B cell (primary cell): ENCODE measurements at regions not wholly inside any gene's neighbourhood (a gene's known extent, or its start where the extent isn't known, plus 50 kb on each side); places are given as distances from the start of the nearest gene placed in this dataset.

Experiments used
- ATAC-seq: fragments of 200-7000 bp; cut with Tn5 transposase; one replicate; pipeline ENCODE4 v1.10.0; 2021; ENCODE audit warnings: low read depth, mild to moderate bottlenecking, moderate number of reproducible peaks, moderate library complexity
- CTCF ChIA-PET: fragments of 350-600 bp; sonication (Branson Sonifier 250); formaldehyde crosslinking; loops from one replicate; lab custom pipeline; 2021; ENCODE audit warnings: antibody characterized with exemption, inconsistent platforms; lab: Charles Lee
- POLR2A ChIA-PET: fragments of 350-600 bp; sonication (Branson Sonifier 250); formaldehyde crosslinking; loops from one replicate; lab custom pipeline; 2021; ENCODE audit warnings: antibody characterized with exemption; lab: Charles Lee
- DNase-seq: peaks from one replicate; pipeline ENCODE4 v3.0.0; 2013
- H2AFZ ChIP-seq: 2 replicates; pipeline ENCODE4 v1.6.1; 2012; ENCODE audit warnings: mild to moderate bottlenecking, low read depth, low read length; ENCODE audit not compliant: insufficient read depth, poor library complexity, severe bottlenecking
- H3K27ac ChIP-seq, 2 donors: 1 replicate in 1 of 2; 2 replicates in 1 of 2; pipeline ENCODE4 v1.5.1; 2012 to 2013; ENCODE audit warnings: low read length in 2 of 2, mild to moderate bottlenecking in 2 of 2, moderate library complexity in 1 of 2
- H3K27me3 ChIP-seq, 4 experiments: fragments of 200-600 bp in 1 of 4; sonication (generic) in 1 of 4; replicated peaks in 1 of 4; 1 replicate in 2 of 4; 2 replicates in 2 of 4; pipeline versions ENCODE4 v1.6.1 to v1.7.0; 2013 to 2016; ENCODE audit warnings: low read length in 3 of 4, mild to moderate bottlenecking in 2 of 4, mixed read lengths in 1 of 4, moderate library complexity in 1 of 4; ENCODE audit not compliant: insufficient read depth in 4 of 4, control insufficient read depth in 3 of 4; ENCODE audit errors: control extremely low read depth in 1 of 4
- H3K36me3 ChIP-seq, 2 experiments: replicated peaks in 1 of 2; 1 replicate in 1 of 2; 2 replicates in 1 of 2; pipeline versions ENCODE4 v1.6.1 to v1.7.1; 2013; ENCODE audit warnings: low read length in 1 of 2; ENCODE audit not compliant: insufficient read depth in 2 of 2, control insufficient read depth in 1 of 2; ENCODE audit errors: control extremely low read depth in 1 of 2, extremely low read depth in 1 of 2
- H3K4me1 ChIP-seq, 2 donors: fragments of 200-600 bp in 1 of 2; sonication (generic) in 1 of 2; 1 replicate in 1 of 2; 2 replicates in 1 of 2; pipeline versions ENCODE4 v1.5.1 to v1.6.1; 2013 to 2017; ENCODE audit warnings: low read length in 2 of 2; ENCODE audit not compliant: control insufficient read depth in 2 of 2, insufficient read depth in 2 of 2
- H3K4me2 ChIP-seq: replicated peaks from 2 replicates; pipeline ENCODE3; 2012; ENCODE audit warnings: mild to moderate bottlenecking, low read depth, low read length; ENCODE audit not compliant: poor library complexity, severe bottlenecking
- H3K4me3 ChIP-seq, 5 experiments: fragments of 200-600 bp in 1 of 5; sonication (generic) in 1 of 5; 1 replicate in 3 of 5; 2 replicates in 2 of 5; pipeline versions ENCODE4 v1.5.1 to v1.7.0; 2011 to 2016; ENCODE audit warnings: low read length in 4 of 5, mild to moderate bottlenecking in 4 of 5, low read depth in 2 of 5, control low read depth in 1 of 5, moderate library complexity in 1 of 5; ENCODE audit not compliant: insufficient read depth in 1 of 5; ENCODE audit errors: control extremely low read depth in 1 of 5, extremely low read depth in 1 of 5
- H3K79me2 ChIP-seq: fragments of 200-600 bp; sonication (generic); one replicate; pipeline ENCODE4 v1.6.0; 2016; ENCODE audit warnings: low read length; ENCODE audit not compliant: control insufficient read depth, insufficient read depth
- H3K9ac ChIP-seq: fragments of 200-600 bp; sonication (generic); 2 replicates; pipeline ENCODE4 v1.6.1; 2017; ENCODE audit warnings: mild to moderate bottlenecking, low read length, moderate library complexity
- H3K9me3 ChIP-seq, 3 donors: one replicate each; pipeline versions ENCODE4 v1.6.1 to v1.7.1; 2013; ENCODE audit warnings: low read length in 2 of 3; ENCODE audit not compliant: control insufficient read depth in 2 of 3, insufficient read depth in 1 of 3; ENCODE audit errors: control extremely low read depth in 1 of 3
- H4K20me1 ChIP-seq: 2 replicates; pipeline ENCODE4 v1.6.0; 2012; ENCODE audit warnings: mild to moderate bottlenecking, low read length; ENCODE audit not compliant: insufficient read depth, control insufficient read depth, poor library complexity, severe bottlenecking
- H3K27ac Mint-ChIP-seq: one replicate; pipeline ENCODE4 v1.8.0; 2021; ENCODE audit warnings: mixed read lengths
- H3K27me3 Mint-ChIP-seq: one replicate; pipeline ENCODE4 v1.8.0; 2021; ENCODE audit warnings: mixed read lengths
- H3K4me1 Mint-ChIP-seq: one replicate; pipeline ENCODE4 v1.8.0; 2021; ENCODE audit warnings: mixed read lengths
- H3K4me3 Mint-ChIP-seq: one replicate; pipeline ENCODE4 v1.8.0; 2021; ENCODE audit warnings: mixed read lengths
- H3K9me3 Mint-ChIP-seq: one replicate; pipeline ENCODE4 v1.8.0; 2022; ENCODE audit warnings: mixed read lengths; ENCODE audit not compliant: insufficient read depth
- CTCF ChIP-seq: fragments of 200-600 bp; IDR thresholded peaks from one replicate; pipeline ENCODE4 v1.8.0; 2022; ENCODE audit warnings: antibody characterized with exemption, mild to moderate bottlenecking
- EZH2 ChIP-seq: IDR thresholded peaks from 2 replicates; pipeline ENCODE4 v1.6.1; 2012; ENCODE audit warnings: borderline replicate concordance, low read depth, mild to moderate bottlenecking, moderate library complexity, low read length; ENCODE audit not compliant: insufficient read depth, poor library complexity, severe bottlenecking
- WGBS: methylation state at CpG from one replicate; pipeline ENCODE4 v1.1.5; 2013; ENCODE audit warnings: missing lambda C conversion rate; ENCODE audit not compliant: insufficient coverage; 5-methylcytosine and 5-hydroxymethylcytosine counted together
- intact Hi-C: fragments of 100-400 bp; cut with micrococcal nuclease; formaldehyde crosslinking; loops from one replicate; pipeline ENCODE4 v1.10.0; 2022

DNA sequence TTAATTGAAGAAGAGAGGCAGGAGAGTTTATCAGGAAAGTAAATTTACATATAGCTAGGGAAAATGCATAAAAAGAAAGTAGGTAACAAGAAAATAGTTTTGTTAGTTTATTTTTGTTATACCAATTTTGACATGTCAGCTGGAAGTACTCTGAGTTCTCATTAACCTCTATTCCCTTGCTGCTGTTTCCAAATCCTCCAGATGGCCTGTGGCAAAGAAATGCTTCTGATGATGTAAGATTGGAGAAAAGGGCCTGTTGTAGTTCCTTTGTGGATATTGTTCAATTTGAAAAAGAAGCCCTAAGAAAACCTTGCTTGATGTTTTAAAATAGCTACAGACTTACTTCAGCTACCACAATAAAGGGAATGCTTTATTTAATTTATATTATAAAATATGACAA is 192.9 kb upstream of the SLITRK3 start:
- Histone ChIP-seq H3K9me3 (peaks cover 0 to 5% (median 1%) of the 10 kb centered on the region in 3 donors), H3K27me3 (no peaks in the 10 kb centered on the region), H2AFZ (no peak overlapping the region), H3K79me2 (no peaks in the 10 kb centered on the region), H3K36me3 (no peaks in the 10 kb centered on the region), H3K4me3 (no peak overlapping the region), H3K9ac (no peak overlapping the region), H3K27ac (no peak overlapping the region), H4K20me1 (no peaks in the 10 kb centered on the region), H3K4me1 (no peaks in the 10 kb centered on the region), H3K4me2 (no peak overlapping the region)
- TF ChIP-seq EZH2 = no peak
- no peak for TF ChIP-seq CTCF
- no peaks in the 10 kb centered on the region for H3K27me3 Mint-ChIP-seq
- no peak for ATAC-seq
- CTCF ChIA-PET = no interaction called here
- DNase-seq = no peak
- intact Hi-C loops = no loop called here
- POLR2A ChIA-PET = no interaction called here
- H3K27ac Mint-ChIP-seq = no peak overlapping the region
- H3K4me1 Mint-ChIP-seq = no peaks in the 10 kb centered on the region
- H3K9me3 Mint-ChIP-seq = no peaks in the 10 kb centered on the region
- H3K4me3 Mint-ChIP-seq = no peak overlapping the region

DNA sequence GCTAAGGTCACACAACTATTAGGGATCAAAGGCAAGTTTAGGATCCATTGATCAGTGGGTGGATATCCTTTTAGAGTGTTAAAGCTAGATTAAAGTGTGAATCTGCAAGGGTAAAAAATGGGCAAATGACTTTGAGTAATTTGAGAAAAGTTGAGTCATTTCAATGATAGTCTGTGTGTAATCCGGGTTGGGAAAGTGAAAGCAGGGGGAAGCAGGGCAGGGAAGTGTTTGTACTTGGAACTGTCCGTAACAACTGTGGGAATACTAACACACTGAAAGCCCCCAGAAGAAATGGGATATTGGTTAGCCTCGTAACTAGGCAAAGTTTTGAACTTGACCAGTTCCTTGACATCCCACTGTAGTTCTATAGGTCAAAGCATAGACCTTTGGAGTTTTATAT is 187.2 kb upstream of the SLITRK3 start:
- peaks cover 0 to 3% (median 0%) of the 10 kb centered on the region in 3 donors for H3K9me3 ChIP-seq
- Mint-ChIP-seq H3K27me3 (no peaks in the 10 kb centered on the region), H3K9me3 (peaks cover 8% of the 10 kb centered on the region), H3K27ac (no peak overlapping the region), H3K4me1 (no peaks in the 10 kb centered on the region), H3K4me3 (no peak overlapping the region)
- H3K27ac ChIP-seq = no peak overlapping the region
- no peaks in the 10 kb centered on the region for H4K20me1 ChIP-seq
- 96% methylated on average over 2 of the region's 3 CpGs for WGBS
- H3K4me3 ChIP-seq = no peak overlapping the region
- ATAC-seq (no peak), DNase-seq (no peak)
- ChIA-PET CTCF (no interaction called here), POLR2A (no interaction called here)
- H3K36me3 ChIP-seq = no peaks in the 10 kb centered on the region
- H3K9ac ChIP-seq = no peak overlapping the region
- H2AFZ ChIP-seq = no peak overlapping the region
- H3K4me1 ChIP-seq = no peaks in the 10 kb centered on the region
- H3K79me2 ChIP-seq = no peaks in the 10 kb centered on the region
- H3K4me2 ChIP-seq = no peak overlapping the region
- intact Hi-C loops = no loop called here
- no peak for TF ChIP-seq CTCF
- no peak for TF ChIP-seq EZH2
- H3K27me3 ChIP-seq = no peaks in the 10 kb centered on the region
